ENCODE measurements at regions not wholly inside any gene's neighbourhood (a gene's known extent, or its start where the extent isn't known, plus 50 kb on each side); places are given as distances from the start of the nearest gene placed in this dataset.

DNA sequence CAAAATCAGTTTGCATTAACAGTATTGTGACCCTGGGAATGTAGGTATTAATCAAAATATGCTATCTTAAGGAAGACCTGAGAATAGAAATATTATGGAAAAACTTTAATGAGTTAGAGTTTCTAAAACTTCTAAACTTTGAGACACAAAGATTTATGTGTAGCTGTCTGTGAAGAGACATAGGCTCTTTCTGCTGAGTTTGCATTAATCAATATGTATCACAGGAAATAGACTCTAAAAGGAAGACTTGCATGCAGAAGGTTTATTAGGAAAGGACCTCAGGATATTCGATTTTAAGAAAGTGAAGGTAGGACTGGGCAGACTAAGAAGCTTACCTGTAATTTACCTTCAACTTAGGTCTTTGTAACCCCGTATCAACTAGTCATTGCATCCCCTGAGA, 494.8 kb upstream of the NRXN1 start:
- H3K4me3 ChIP-seq (ENCODE audit: low read depth, low read length), result no peak overlapping the region
- TF ChIP-seq, protein P1, sequence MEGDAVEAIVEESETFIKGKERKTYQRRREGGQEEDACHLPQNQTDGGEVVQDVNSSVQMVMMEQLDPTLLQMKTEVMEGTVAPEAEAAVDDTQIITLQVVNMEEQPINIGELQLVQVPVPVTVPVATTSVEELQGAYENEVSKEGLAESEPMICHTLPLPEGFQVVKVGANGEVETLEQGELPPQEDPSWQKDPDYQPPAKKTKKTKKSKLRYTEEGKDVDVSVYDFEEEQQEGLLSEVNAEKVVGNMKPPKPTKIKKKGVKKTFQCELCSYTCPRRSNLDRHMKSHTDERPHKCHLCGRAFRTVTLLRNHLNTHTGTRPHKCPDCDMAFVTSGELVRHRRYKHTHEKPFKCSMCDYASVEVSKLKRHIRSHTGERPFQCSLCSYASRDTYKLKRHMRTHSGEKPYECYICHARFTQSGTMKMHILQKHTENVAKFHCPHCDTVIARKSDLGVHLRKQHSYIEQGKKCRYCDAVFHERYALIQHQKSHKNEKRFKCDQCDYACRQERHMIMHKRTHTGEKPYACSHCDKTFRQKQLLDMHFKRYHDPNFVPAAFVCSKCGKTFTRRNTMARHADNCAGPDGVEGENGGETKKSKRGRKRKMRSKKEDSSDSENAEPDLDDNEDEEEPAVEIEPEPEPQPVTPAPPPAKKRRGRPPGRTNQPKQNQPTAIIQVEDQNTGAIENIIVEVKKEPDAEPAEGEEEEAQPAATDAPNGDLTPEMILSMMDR (IDR thresholded peaks at IDR 0.05; ENCODE audit: borderline replicate concordance, insufficient read depth, low read depth, low read length), result no peak

DNA sequence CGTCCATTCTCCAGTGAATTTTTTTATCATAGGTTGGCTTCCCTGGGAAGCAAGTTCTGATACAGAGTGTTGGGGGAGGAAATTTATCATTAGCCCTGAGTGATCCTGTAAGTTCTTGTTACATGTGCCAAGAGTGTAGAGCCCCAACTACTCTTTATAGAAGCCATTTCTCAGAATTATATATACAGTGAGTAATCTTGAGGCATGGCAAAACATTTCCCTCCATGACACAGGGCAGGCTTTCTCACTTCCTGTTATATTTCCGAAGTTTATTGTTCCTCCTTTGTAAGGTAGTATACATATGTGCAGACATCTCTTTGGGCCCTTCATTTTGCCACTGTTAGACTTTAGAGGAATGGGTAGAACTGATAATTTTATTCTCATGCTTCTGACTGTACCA, 484.7 kb upstream of the NRXN1 start:
- H3K4me3 ChIP-seq (ENCODE audit: low read depth, low read length), result no peak overlapping the region
- TF ChIP-seq, protein P1 (IDR thresholded peaks at IDR 0.05; ENCODE audit: borderline replicate concordance, insufficient read depth, low read depth, low read length), result no peak

DNA sequence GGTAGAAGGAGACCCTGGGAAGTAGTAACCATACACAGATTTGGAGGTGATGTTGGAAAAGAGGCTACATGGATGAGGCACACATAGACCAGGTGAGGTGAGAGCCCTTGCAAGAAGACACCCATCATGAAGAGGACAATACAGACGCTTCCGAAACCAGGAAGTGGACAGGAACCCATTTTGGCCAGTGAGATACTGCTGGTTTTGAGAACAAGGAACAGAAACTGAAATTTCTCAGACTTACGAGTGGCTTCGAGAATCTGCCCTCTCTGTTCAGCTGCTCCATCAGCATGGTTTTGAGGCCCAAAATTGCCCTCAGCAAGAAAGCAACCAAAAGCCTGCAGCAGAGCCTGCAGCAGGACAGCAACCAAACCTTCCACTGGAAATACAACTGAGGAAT, 479.1 kb upstream of the NRXN1 start:
- H3K4me3 ChIP-seq (ENCODE audit: low read depth, low read length), result no peak overlapping the region
- TF ChIP-seq, protein P1 (IDR thresholded peaks at IDR 0.05; ENCODE audit: borderline replicate concordance, insufficient read depth, low read depth, low read length), result no peak

DNA sequence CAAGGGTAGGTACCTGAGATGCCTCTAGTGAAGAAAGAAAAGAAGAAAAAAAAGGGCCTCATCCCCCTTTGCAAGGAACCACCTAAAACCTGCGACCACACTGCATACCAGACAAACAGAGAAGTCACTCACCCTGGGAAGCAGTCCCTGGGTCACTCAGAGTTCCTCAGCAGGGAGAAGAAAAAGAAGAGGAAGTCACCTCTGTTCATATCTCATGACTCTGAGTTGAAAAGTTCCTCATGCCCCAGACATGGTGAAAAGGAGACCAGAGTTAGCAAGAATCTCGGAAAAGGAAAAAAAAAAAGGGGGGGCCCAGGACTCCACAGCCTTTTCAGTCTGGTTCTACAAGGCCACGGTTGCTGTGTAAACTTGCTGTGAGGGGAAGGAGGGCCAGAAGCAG, 478.4 kb upstream of the NRXN1 start:
- no peak overlapping the region for H3K4me3 ChIP-seq (ENCODE audit: low read depth, low read length)
- TF ChIP-seq, protein P1 (IDR thresholded peaks at IDR 0.05; ENCODE audit: borderline replicate concordance, insufficient read depth, low read depth, low read length), result no peak

DNA sequence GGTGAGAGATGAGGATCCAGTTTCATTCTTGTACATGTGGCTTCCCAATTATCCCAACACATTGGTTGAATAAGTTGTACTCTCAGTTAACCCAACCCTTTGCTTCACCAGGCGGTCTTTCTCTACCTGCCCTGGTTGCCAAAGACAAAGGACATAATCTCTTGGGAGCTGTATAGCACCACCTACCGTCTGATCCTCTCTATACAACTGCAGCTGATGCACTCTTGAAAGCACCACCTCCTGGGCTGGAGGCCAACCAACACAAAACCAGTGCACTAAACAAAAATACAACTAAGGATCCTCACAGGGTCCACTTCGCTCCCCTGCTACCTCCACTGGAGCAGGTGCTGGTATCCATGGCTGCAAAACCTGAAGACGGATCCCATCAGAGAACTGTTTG, 473.6 kb upstream of the NRXN1 start:
- TF ChIP-seq, protein P1 (IDR thresholded peaks at IDR 0.05; ENCODE audit: borderline replicate concordance, insufficient read depth, low read depth, low read length), result no peak
- no peak overlapping the region for H3K4me3 ChIP-seq (ENCODE audit: low read depth, low read length)

DNA sequence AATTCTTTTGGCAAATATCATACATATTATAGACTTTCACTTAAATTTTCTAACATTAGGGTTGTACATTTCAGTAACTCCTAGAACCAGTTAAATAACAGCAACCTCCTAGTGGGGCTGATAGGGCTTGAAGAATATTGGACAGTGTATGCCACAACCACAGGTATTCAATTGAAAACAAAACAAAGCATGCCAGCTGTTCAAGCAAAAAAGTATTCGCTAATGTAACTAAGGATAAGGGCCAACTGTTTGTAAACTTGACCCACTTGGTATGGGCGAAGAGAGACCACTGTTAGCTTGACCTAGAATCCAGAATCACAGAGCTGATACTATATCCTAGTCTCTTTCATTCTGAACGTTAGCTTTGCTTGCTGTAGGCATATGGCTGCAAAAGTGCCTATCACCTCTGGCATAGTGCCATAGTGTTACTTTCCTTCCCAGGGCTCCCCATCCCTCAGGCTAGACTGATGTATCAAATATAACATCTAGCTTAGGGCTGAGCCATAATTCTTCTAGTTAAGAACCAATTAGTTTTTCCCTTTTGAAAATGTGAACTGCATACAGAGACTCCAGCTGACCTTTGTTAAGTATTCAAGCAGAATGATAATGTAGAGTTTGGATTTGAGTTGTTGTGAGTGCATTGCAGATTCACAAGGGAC, 458.8 kb upstream of the NRXN1 start:
- no peak overlapping the region for H3K4me3 ChIP-seq (ENCODE audit: low read depth, low read length)
- TF ChIP-seq, protein P1 (IDR thresholded peaks at IDR 0.05; ENCODE audit: borderline replicate concordance, insufficient read depth, low read depth, low read length), result no peak

DNA sequence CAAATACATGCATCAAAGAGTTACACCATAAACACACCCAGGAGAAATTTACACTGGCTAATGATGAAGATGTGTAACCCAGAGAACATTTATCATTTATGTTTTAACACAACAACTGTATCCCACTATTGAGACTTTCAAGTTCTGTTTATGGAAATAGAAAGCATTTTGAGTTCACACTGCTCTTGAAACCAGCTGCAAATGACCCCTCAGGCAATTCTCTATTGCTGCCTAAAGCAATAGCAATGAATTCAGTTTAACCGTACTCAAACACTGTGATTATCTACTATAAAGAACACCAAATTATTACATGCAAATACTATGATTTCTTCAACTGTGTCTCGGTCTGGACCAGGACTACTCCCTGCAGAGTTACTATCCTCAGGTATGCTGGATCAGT, 452.7 kb upstream of the NRXN1 start:
- no peak overlapping the region for H3K4me3 ChIP-seq (ENCODE audit: low read depth, low read length)
- TF ChIP-seq, protein P1 (IDR thresholded peaks at IDR 0.05; ENCODE audit: borderline replicate concordance, insufficient read depth, low read depth, low read length), result no peak
